HepG2 (cell line): ENCODE measurements at regions not wholly inside any gene's neighbourhood (a gene's known extent, or its start where the extent isn't known, plus 50 kb on each side); places are given as distances from the start of the nearest gene placed in this dataset.

Experiments
- ATAC-seq: fragments of 200-7000 bp; cut with Tn5 transposase; 3 replicates; pipeline ENCODE4 v1.9.1; 2020; ENCODE audit warnings: mild to moderate bottlenecking, moderate library complexity
- BruUV-seq: library from RNA; stranded (reverse); fragments of 400-500 nt; replicated peaks from 2 replicates; lab custom pipeline; 2021; lab: Mats Ljungman, UMichigan
- CTCF ChIA-PET: fragments of 300-600 bp; formaldehyde crosslinking; extraction: SDS; loops from one replicate; lab custom pipeline; 2021; ENCODE audit warnings: low total read pairs, inconsistent platforms, low intra/inter-chr PET ratio; lab: Yijun Ruan, JAX
- POLR2A ChIA-PET: fragments of 350-600 bp; sonication (Branson Sonifier 250); formaldehyde crosslinking; loops from one replicate; lab custom pipeline; 2020; ENCODE audit warnings: antibody characterized with exemption, inconsistent platforms; lab: Yijun Ruan, JAX
- DNase-seq: peaks from one replicate; pipeline ENCODE4 v3.0.0-alpha.2; 2015; ENCODE audit warnings: low spot score
- FAIRE-seq: peaks from 3 replicates; lab custom pipeline; 2011; peaks lifted over from hg19 to GRCh38; lab: Jason Lieb, UNC
- H2AFZ ChIP-seq: one replicate; pipeline ENCODE4 v1.6.1; 2011; ENCODE audit warnings: low read length, inconsistent platforms
- H3K27ac ChIP-seq: fragments of 300-600 bp; 3 replicates; pipeline ENCODE4 v1.8.0; 2011; ENCODE audit warnings: mixed run types, mild to moderate bottlenecking, mixed read lengths, low read length, inconsistent platforms; ENCODE audit not compliant: insufficient read depth; ENCODE audit errors: extremely low read length
- H3K27me3 ChIP-seq, 2 experiments: fragments of 200-600 bp in 1 of 2; 2 replicates in 1 of 2; 3 replicates in 1 of 2; pipeline versions ENCODE4 v1.6.0 to v1.8.0; 2011; ENCODE audit warnings: low read length in 2 of 2, mild to moderate bottlenecking in 2 of 2, moderate library complexity in 2 of 2, inconsistent platforms in 1 of 2; ENCODE audit not compliant: insufficient read depth in 2 of 2, control insufficient read depth in 1 of 2
- H3K36me3 ChIP-seq, 2 experiments: fragments of 200-600 bp in 1 of 2; replicated peaks in 1 of 2; 2 replicates in 1 of 2; 3 replicates in 1 of 2; pipeline versions ENCODE4 v1.5.1 to v1.8.0; 2011; ENCODE audit warnings: low read length in 2 of 2, inconsistent platforms in 1 of 2; ENCODE audit not compliant: insufficient read depth in 2 of 2, control insufficient read depth in 1 of 2
- H3K4me1 ChIP-seq: 2 replicates; pipeline ENCODE4 v1.5.1; 2012; ENCODE audit warnings: low read length, inconsistent platforms; ENCODE audit not compliant: insufficient read depth
- H3K4me2 ChIP-seq: 2 replicates; pipeline ENCODE4 v1.6.0; 2011; ENCODE audit warnings: low read depth, low read length, inconsistent platforms
- H3K4me3 ChIP-seq, 3 experiments: fragments of 200-600 bp in 1 of 3; sonication (generic), shearing (Covaris generic) in 1 of 3; replicated peaks in 1 of 3; 2 replicates each; pipeline ENCODE4 v1.5.1; 2011 to 2016; ENCODE audit warnings: low read length in 3 of 3, inconsistent platforms in 2 of 3, low read depth in 2 of 3, mild to moderate bottlenecking in 2 of 3, control low read depth in 1 of 3, mixed read lengths in 1 of 3; ENCODE audit not compliant: insufficient read depth in 1 of 3
- H3K79me2 ChIP-seq: one replicate; pipeline ENCODE4 v1.6.1; 2011; ENCODE audit warnings: low read length, inconsistent platforms; ENCODE audit not compliant: insufficient read depth
- H3K9ac ChIP-seq: 2 replicates; pipeline ENCODE4 v1.6.0; 2011; ENCODE audit warnings: mild to moderate bottlenecking, low read depth, low read length, inconsistent platforms; ENCODE audit not compliant: insufficient read depth
- H3K9me3 ChIP-seq: 2 replicates; pipeline ENCODE4 v1.5.1; 2012; ENCODE audit warnings: mild to moderate bottlenecking, low read length
- H4K20me1 ChIP-seq: 2 replicates; pipeline ENCODE4 v1.6.0; 2011; ENCODE audit warnings: inconsistent platforms, mild to moderate bottlenecking, low read length, moderate library complexity; ENCODE audit not compliant: insufficient read depth
- GPBP1L1 ChIP-seq: sonication (generic); formaldehyde crosslinking; IDR thresholded peaks from 2 replicates; pipeline ENCODE4 v1.5.0; 2020; ENCODE audit warnings: mild to moderate bottlenecking, missing genetic modification reagents
- KLF6 ChIP-seq: IDR thresholded peaks from 2 replicates; pipeline ENCODE4 v1.8.0; 2016; ENCODE audit warnings: missing biosample characterization, missing genetic modification reagents
- SP140L ChIP-seq: sonication (generic); formaldehyde crosslinking; IDR thresholded peaks from 2 replicates; pipeline ENCODE4 v1.4.0; 2020; ENCODE audit warnings: missing genetic modification reagents, borderline replicate concordance
- ZBTB26 ChIP-seq: IDR thresholded peaks from 2 replicates; pipeline ENCODE4 v1.6.1; 2016; ENCODE audit warnings: missing compliant biosample characterization, missing genetic modification reagents, borderline replicate concordance
- ZFAT ChIP-seq: sonication (generic); formaldehyde crosslinking; conservative IDR thresholded peaks from 2 replicates; pipeline ENCODE4 v1.8.1; 2023; ENCODE audit warnings: missing genetic modification reagents, inconsistent platforms
- ZFP36L1 ChIP-seq: sonication (generic); formaldehyde crosslinking; IDR thresholded peaks from 2 replicates; pipeline ENCODE4 v1.8.0; 2022; ENCODE audit warnings: mild to moderate bottlenecking, missing genetic modification reagents, moderate library complexity
- ZFP41 ChIP-seq: sonication (generic); formaldehyde crosslinking; IDR thresholded peaks from 2 replicates; pipeline ENCODE4 v1.4.0; 2020; ENCODE audit warnings: mild to moderate bottlenecking, missing genetic modification reagents, borderline replicate concordance
- ZFX ChIP-seq: sonication (generic); formaldehyde crosslinking; IDR thresholded peaks from 2 replicates; pipeline ENCODE4 v1.4.0; 2020; ENCODE audit warnings: mild to moderate bottlenecking, low read depth, missing genetic modification reagents, moderate library complexity
- ZNF121 ChIP-seq: sonication (generic); formaldehyde crosslinking; IDR thresholded peaks from 2 replicates; pipeline ENCODE4 v1.5.0; 2020; ENCODE audit warnings: mild to moderate bottlenecking, missing genetic modification reagents
- ZNF260 ChIP-seq: sonication (generic); formaldehyde crosslinking; IDR thresholded peaks from 2 replicates; pipeline ENCODE4 v1.4.0; 2020; ENCODE audit warnings: missing genetic modification reagents, low read depth, mild to moderate bottlenecking, borderline replicate concordance
- ZNF709 ChIP-seq: sonication (generic); formaldehyde crosslinking; IDR thresholded peaks from 2 replicates; pipeline ENCODE4 v1.5.0; 2020; ENCODE audit warnings: mild to moderate bottlenecking, missing genetic modification reagents
- ZNF724P ChIP-seq: sonication (generic); formaldehyde crosslinking; IDR thresholded peaks from 2 replicates; pipeline ENCODE4 v1.8.0; 2022; ENCODE audit warnings: missing genetic modification reagents, borderline replicate concordance
- ZNF784 ChIP-seq: sonication (generic); formaldehyde crosslinking; IDR thresholded peaks from 2 replicates; pipeline ENCODE4 v1.5.1; 2020; ENCODE audit warnings: missing genetic modification reagents, mild to moderate bottlenecking, borderline replicate concordance
- in situ Hi-C: cut with HindIII; loops from 2 replicates; pipeline ENCODE4 v1.10.0; 2017; ENCODE audit warnings: low pct_unique_long_range_greater_than_20kb; ENCODE audit not compliant: extremely low pct_ligation_motif_present
- intact Hi-C: fragments of 100-400 bp; cut with micrococcal nuclease; formaldehyde crosslinking; loops from one replicate; pipeline ENCODE4 v1.10.0; 2022; ENCODE audit not compliant: unreplicated experiment
- TF ChIP-seq, protein P1 (sequence below): sonication (generic); formaldehyde crosslinking; IDR thresholded peaks from 2 replicates; pipeline ENCODE4 v1.5.1; 2020; ENCODE audit warnings: mild to moderate bottlenecking, missing genetic modification reagents, borderline replicate concordance
- TF ChIP-seq, protein P2 (sequence below): sonication (generic); formaldehyde crosslinking; IDR thresholded peaks from 2 replicates; pipeline ENCODE4 v1.5.0; 2020; ENCODE audit warnings: missing genetic modification reagents
- TF ChIP-seq, protein P3 (sequence below): sonication (generic); formaldehyde crosslinking; IDR thresholded peaks from 2 replicates; pipeline ENCODE4 v1.4.0; 2020; ENCODE audit warnings: mild to moderate bottlenecking, low read depth, missing genetic modification reagents

DNA sequence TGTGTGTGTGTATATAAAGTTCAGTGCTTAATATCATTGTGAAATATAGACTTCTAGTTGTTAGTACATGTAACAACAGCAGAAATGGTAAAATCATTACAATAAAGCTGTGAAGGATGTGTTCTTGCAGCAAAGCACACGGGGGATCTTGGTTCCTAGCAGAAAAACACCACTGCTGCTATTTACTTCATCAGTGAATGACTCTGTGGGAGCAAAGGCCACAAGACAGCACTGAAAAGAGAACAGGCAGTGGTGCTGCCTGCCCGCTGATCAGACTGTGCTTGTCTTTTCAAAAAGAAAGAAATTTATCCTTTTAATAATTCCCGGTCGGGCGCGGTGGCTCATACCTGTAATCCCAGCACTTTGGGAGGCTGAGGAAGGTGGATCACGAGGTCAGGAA is 689.9 kb upstream of the CITED2 start (continued):
- TF ChIP-seq, protein P1, sequence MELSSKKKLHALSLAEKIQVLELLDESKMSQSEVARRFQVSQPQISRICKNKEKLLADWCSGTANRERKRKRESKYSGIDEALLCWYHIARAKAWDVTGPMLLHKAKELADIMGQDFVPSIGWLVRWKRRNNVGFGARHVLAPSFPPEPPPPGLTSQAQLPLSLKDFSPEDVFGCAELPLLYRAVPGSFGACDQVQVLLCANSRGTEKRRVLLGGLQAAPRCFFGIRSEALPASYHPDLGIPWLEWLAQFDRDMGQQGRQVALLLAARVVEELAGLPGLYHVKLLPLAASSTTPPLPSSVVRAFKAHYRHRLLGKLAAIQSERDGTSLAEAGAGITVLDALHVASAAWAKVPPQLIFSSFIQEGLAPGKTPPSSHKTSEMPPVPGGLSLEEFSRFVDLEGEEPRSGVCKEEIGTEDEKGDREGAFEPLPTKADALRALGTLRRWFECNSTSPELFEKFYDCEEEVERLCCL: no peak
- TF ChIP-seq, protein P2, sequence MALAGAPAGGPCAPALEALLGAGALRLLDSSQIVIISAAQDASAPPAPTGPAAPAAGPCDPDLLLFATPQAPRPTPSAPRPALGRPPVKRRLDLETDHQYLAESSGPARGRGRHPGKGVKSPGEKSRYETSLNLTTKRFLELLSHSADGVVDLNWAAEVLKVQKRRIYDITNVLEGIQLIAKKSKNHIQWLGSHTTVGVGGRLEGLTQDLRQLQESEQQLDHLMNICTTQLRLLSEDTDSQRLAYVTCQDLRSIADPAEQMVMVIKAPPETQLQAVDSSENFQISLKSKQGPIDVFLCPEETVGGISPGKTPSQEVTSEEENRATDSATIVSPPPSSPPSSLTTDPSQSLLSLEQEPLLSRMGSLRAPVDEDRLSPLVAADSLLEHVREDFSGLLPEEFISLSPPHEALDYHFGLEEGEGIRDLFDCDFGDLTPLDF: no peak
- no peak for TF ChIP-seq ZNF709 (CRISPR knock-in tag)
- no peak for TF ChIP-seq ZNF784 (CRISPR knock-in tag)
- TF ChIP-seq KLF6 (CRISPR knock-in tag): no peak
- TF ChIP-seq, all 625 proteins: peak for 0

DNA sequence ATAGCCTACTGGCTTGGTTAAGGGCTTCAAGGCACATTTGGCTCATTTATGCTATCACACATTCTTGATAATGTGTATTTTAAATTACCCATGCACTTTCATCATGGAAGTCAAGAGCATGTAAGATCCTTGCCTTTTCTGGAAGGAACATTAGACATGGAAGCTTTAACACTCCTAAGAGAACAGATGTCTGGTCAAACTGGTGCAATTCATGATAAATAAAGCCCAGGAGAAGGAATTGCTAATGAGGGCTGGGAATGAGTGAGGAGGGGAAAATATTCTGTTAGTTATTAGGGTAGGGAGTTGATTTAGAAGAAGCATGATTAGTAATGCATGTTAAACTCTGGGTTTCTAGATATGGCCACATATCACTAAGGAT is 688.6 kb upstream of the CITED2 start:
- no peak for ATAC-seq
- no peak overlapping the region for H3K4me3 ChIP-seq
- no peak for FAIRE-seq
- H3K27ac ChIP-seq: no peak overlapping the region
- ChIA-PET POLR2A (no interaction called here), CTCF (no interaction called here)
- H3K36me3 ChIP-seq: no peaks in the 10 kb centered on the region
- in situ Hi-C loops: no loop called here
- no peak for DNase-seq
- H3K79me2 ChIP-seq: no peaks in the 10 kb centered on the region
- no TSS peak for BruUV-seq
- no peak overlapping the region for H3K9ac ChIP-seq
- H4K20me1 ChIP-seq: no peaks in the 10 kb centered on the region
- H3K4me1 ChIP-seq: no peaks in the 10 kb centered on the region
- no peaks in the 10 kb centered on the region for H3K9me3 ChIP-seq
- H3K4me2 ChIP-seq: no peak overlapping the region
- H3K27me3 ChIP-seq: no peaks in the 10 kb centered on the region
- intact Hi-C loops: no loop called here
- H2AFZ ChIP-seq: no peak overlapping the region
- TF ChIP-seq GPBP1L1 (CRISPR knock-in tag) (no peak), ZFP36L1 (no peak), ZBTB26 (CRISPR knock-in tag) (no peak), SP140L (CRISPR knock-in tag) (no peak), ZNF121 (CRISPR knock-in tag) (no peak), ZNF260 (CRISPR knock-in tag) (no peak), ZNF724P (CRISPR knock-in tag) (no peak), ZFX (no peak), ZFAT (CRISPR knock-in tag) (no peak), ZFP41 (CRISPR knock-in tag) (no peak)
- TF ChIP-seq, protein P3, sequence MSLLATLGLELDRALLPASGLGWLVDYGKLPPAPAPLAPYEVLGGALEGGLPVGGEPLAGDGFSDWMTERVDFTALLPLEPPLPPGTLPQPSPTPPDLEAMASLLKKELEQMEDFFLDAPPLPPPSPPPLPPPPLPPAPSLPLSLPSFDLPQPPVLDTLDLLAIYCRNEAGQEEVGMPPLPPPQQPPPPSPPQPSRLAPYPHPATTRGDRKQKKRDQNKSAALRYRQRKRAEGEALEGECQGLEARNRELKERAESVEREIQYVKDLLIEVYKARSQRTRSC (CRISPR knock-in tag): no peak
